NT2/D1 (cell line): ENCODE measurements at regions not wholly inside any gene's neighbourhood (a gene's known extent, or its start where the extent isn't known, plus 50 kb on each side); places are given as distances from the start of the nearest gene placed in this dataset.
"Not testable (repeated sequence)": the region's sequence is repeated elsewhere in the genome, so short reads cannot be mapped to it uniquely, and the experiment has no call there.

Experiments used
- SUZ12 ChIP-seq: IDR thresholded peaks from 2 replicates; pipeline ENCODE4 v1.6.1; 2011; ENCODE audit not compliant: insufficient read length, insufficient read depth; ENCODE audit errors: extremely low read depth
- YY1 ChIP-seq: IDR thresholded peaks from 2 replicates; pipeline ENCODE4 v1.6.1; 2011; ENCODE audit not compliant: insufficient read length, insufficient read depth

GRCh38 chr7:133169167-133169822 is 83.6 kb upstream of the EXOC4 start:
- not testable (repeated sequence) for TF ChIP-seq SUZ12, YY1
